ENCODE measurements at regions not wholly inside any gene's neighbourhood (a gene's known extent, or its start where the extent isn't known, plus 50 kb on each side); places are given as distances from the start of the nearest gene placed in this dataset.
"Not testable (repeated sequence)": the region's sequence is repeated elsewhere in the genome, so short reads cannot be mapped to it uniquely, and the experiment has no call there.

DNA sequence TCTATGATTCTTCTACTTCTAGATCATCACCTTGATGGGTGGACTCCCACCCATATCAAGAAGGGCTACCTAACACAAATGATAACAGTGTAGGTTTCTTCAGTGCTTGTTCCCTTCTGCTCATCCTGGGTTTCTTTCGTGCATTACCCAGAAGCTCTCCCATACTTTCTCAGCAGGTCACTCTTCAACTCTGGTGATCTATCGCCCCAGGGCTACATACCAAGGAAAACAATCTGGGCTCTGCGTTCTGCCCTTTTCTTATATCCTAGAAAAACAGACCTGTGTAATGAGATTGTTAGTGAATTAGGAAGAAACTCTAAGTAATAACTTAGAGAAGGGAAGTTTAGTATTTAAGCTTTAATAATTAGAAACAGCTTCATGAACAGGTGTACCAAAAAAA is 370.6 kb upstream of the SPAG17 start:
- Histone ChIP-seq H3K4me3 (ENCODE audit: low read depth, low read length, poor library complexity, severe bottlenecking) (no peak overlapping the region), H3K9me2 (ENCODE audit: low read depth, low read length) (no peaks in the 10 kb centered on the region), H3K4me1 (ENCODE audit: insufficient read depth, low read length, severe bottlenecking) (no peaks in the 10 kb centered on the region), H3K27me3 (ENCODE audit: insufficient read depth, low read length) (no peaks in the 10 kb centered on the region), H3K36me3 (ENCODE audit: insufficient read depth, low read length) (no peaks in the 10 kb centered on the region), H3K79me2 (ENCODE audit: insufficient read depth, low read length) (no peaks in the 10 kb centered on the region), H4K20me1 (ENCODE audit: insufficient read depth, low read length) (no peaks in the 10 kb centered on the region), H2AFZ (ENCODE audit: low read length) (no peak overlapping the region), H3K27ac (ENCODE audit: low read depth, low read length, poor library complexity, severe bottlenecking) (no peak overlapping the region), H3K4me2 (ENCODE audit: low read length) (no peak overlapping the region), H3K9me3 (ENCODE audit: low read length) (no peaks in the 10 kb centered on the region), H3K9ac (ENCODE audit: low read length) (no peak overlapping the region), H3F3A (ENCODE audit: insufficient read depth, low read length) (no peaks in the 10 kb centered on the region)
- TF ChIP-seq EZH2 (IDR thresholded peaks at IDR 0.05; ENCODE audit: borderline replicate concordance, low read length) = no peak
- TF ChIP-seq, protein P1, sequence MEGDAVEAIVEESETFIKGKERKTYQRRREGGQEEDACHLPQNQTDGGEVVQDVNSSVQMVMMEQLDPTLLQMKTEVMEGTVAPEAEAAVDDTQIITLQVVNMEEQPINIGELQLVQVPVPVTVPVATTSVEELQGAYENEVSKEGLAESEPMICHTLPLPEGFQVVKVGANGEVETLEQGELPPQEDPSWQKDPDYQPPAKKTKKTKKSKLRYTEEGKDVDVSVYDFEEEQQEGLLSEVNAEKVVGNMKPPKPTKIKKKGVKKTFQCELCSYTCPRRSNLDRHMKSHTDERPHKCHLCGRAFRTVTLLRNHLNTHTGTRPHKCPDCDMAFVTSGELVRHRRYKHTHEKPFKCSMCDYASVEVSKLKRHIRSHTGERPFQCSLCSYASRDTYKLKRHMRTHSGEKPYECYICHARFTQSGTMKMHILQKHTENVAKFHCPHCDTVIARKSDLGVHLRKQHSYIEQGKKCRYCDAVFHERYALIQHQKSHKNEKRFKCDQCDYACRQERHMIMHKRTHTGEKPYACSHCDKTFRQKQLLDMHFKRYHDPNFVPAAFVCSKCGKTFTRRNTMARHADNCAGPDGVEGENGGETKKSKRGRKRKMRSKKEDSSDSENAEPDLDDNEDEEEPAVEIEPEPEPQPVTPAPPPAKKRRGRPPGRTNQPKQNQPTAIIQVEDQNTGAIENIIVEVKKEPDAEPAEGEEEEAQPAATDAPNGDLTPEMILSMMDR (IDR thresholded peaks at IDR 0.05; ENCODE audit: low read length) = no peak

DNA sequence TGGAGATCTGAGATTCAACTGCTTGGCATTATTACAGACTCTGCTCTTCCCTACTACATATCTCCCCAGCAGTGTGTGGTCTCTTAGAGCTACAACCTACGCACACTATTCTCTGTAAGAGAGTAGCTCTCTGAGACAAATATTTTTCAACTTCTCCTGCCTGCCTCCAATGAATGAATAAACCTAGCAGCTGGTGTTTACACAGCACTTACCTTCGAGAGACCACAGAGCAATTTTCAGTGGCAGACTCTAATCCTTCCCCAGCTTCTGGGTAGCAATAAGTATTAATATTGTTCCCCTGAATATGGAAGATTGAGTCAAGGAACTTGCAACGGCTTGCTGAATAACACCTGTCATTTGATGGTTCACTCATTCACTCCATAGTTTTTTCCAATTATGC is 350.9 kb upstream of the SPAG17 start:
- H2AFZ ChIP-seq (ENCODE audit: low read length) = no peak overlapping the region
- no peak overlapping the region for H3K9ac ChIP-seq (ENCODE audit: low read length)
- H3F3A ChIP-seq (ENCODE audit: insufficient read depth, low read length) = no peaks in the 10 kb centered on the region
- H4K20me1 ChIP-seq (ENCODE audit: insufficient read depth, low read length) = no peaks in the 10 kb centered on the region
- no peaks in the 10 kb centered on the region for H3K9me3 ChIP-seq (ENCODE audit: low read length)
- H3K27me3 ChIP-seq (ENCODE audit: insufficient read depth, low read length) = no peaks in the 10 kb centered on the region
- H3K36me3 ChIP-seq (ENCODE audit: insufficient read depth, low read length) = no peaks in the 10 kb centered on the region
- no peak overlapping the region for H3K4me3 ChIP-seq (ENCODE audit: low read depth, low read length, poor library complexity, severe bottlenecking)
- H3K4me1 ChIP-seq (ENCODE audit: insufficient read depth, low read length, severe bottlenecking) = no peaks in the 10 kb centered on the region
- H3K27ac ChIP-seq (ENCODE audit: low read depth, low read length, poor library complexity, severe bottlenecking) = no peak overlapping the region
- H3K9me2 ChIP-seq (ENCODE audit: low read depth, low read length) = no peaks in the 10 kb centered on the region
- no peak overlapping the region for H3K4me2 ChIP-seq (ENCODE audit: low read length)
- no peaks in the 10 kb centered on the region for H3K79me2 ChIP-seq (ENCODE audit: insufficient read depth, low read length)
- no peak for TF ChIP-seq EZH2 (IDR thresholded peaks at IDR 0.05; ENCODE audit: borderline replicate concordance, low read length)
- TF ChIP-seq, protein P1 (IDR thresholded peaks at IDR 0.05; ENCODE audit: low read length) = no peak

DNA sequence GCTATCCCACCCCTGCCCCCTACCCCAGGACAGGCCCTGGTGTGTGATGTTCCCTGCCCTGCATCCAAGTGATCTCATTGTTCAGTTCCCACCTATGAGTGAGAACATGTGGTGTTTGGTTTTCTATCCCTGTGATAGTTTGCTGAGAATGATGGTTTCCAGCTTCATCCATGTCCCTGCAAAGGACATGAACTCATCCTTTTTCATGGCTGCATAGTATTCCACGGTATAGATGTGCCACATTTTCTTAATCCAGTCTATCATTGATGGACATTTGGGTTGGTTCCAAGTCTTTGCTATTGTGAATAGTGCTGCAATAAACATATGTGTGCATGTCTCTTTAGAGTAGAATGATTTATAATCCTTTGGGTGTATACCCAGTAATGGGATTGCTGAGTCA is 326.9 kb upstream of the SPAG17 start:
- H3K4me1 ChIP-seq (ENCODE audit: insufficient read depth, low read length, severe bottlenecking); H3K4me2 ChIP-seq (ENCODE audit: low read length); H3K9me3 ChIP-seq (ENCODE audit: low read length); H3K79me2 ChIP-seq (ENCODE audit: insufficient read depth, low read length); H3K4me3 ChIP-seq (ENCODE audit: low read depth, low read length, poor library complexity, severe bottlenecking); H3F3A ChIP-seq (ENCODE audit: insufficient read depth, low read length); H3K36me3 ChIP-seq (ENCODE audit: insufficient read depth, low read length); H3K27me3 ChIP-seq (ENCODE audit: insufficient read depth, low read length); H3K27ac ChIP-seq (ENCODE audit: low read depth, low read length, poor library complexity, severe bottlenecking); H3K9ac ChIP-seq (ENCODE audit: low read length); H4K20me1 ChIP-seq (ENCODE audit: insufficient read depth, low read length); H2AFZ ChIP-seq (ENCODE audit: low read length); H3K9me2 ChIP-seq (ENCODE audit: low read depth, low read length): not testable (repeated sequence)

DNA sequence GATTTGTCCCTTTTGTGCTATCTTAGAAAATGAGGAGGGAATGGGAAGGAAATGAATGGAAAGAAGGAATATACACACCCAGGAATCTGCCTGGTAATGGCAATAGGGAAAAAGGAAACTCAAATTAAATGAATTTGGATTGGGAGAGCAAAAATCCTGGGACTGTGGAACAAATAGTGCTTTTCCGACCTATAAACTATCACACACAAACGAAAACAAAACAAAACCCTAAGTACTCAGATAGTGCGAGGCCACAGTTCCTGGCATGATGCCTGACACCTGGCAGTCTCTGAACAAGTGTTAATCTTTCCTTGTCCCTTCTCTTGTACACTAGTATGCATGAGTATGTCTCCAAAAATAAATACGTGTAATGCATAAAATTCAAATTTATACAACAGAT is 319.8 kb upstream of the SPAG17 start:
- no peaks in the 10 kb centered on the region for H3F3A ChIP-seq (ENCODE audit: insufficient read depth, low read length)
- H2AFZ ChIP-seq (ENCODE audit: low read length) = no peak overlapping the region
- H3K9ac ChIP-seq (ENCODE audit: low read length) = no peak overlapping the region
- H3K27me3 ChIP-seq (ENCODE audit: insufficient read depth, low read length) = no peaks in the 10 kb centered on the region
- TF ChIP-seq, protein P1 (IDR thresholded peaks at IDR 0.05; ENCODE audit: low read length) = no peak
- no peaks in the 10 kb centered on the region for H3K79me2 ChIP-seq (ENCODE audit: insufficient read depth, low read length)
- no peak overlapping the region for H3K4me3 ChIP-seq (ENCODE audit: low read depth, low read length, poor library complexity, severe bottlenecking)
- H3K36me3 ChIP-seq (ENCODE audit: insufficient read depth, low read length) = no peaks in the 10 kb centered on the region
- no peak overlapping the region for H3K27ac ChIP-seq (ENCODE audit: low read depth, low read length, poor library complexity, severe bottlenecking)
- H3K9me2 ChIP-seq (ENCODE audit: low read depth, low read length) = no peaks in the 10 kb centered on the region
- no peak overlapping the region for H3K4me2 ChIP-seq (ENCODE audit: low read length)
- H3K9me3 ChIP-seq (ENCODE audit: low read length) = no peaks in the 10 kb centered on the region
- H4K20me1 ChIP-seq (ENCODE audit: insufficient read depth, low read length) = no peaks in the 10 kb centered on the region
- no peaks in the 10 kb centered on the region for H3K4me1 ChIP-seq (ENCODE audit: insufficient read depth, low read length, severe bottlenecking)
